IMR-90 (cell line): ENCODE measurements at regions not wholly inside any gene's neighbourhood (a gene's known extent, or its start where the extent isn't known, plus 50 kb on each side); places are given as distances from the start of the nearest gene placed in this dataset.

ENCODE experiments used
- ATAC-seq: fragments of 200-7000 bp; cut with Tn5 transposase; 2 replicates; pipeline ENCODE4 v1.9.1; 2020; ENCODE audit warnings: low read depth, mild to moderate bottlenecking, moderate library complexity
- BruUV-seq: library from RNA; stranded (reverse); fragments of 400-500 nt; replicated peaks from 2 replicates; lab custom pipeline; 2021; lab: Mats Ljungman, UMichigan
- CTCF ChIA-PET: fragments of 300-600 bp; formaldehyde crosslinking; extraction: SDS; loops from one replicate; lab custom pipeline; 2021; ENCODE audit warnings: antibody characterized with exemption; lab: Yijun Ruan, JAX
- POLR2A ChIA-PET: fragments of 300-600 bp; sonication (Branson Sonifier 250); formaldehyde crosslinking; loops from one replicate; lab custom pipeline; 2022; ENCODE audit warnings: antibody characterized with exemption; ENCODE audit not compliant: unreplicated experiment; lab: Charles Lee
- DNase-seq: peaks from one replicate; pipeline ENCODE4 v3.0.0; 2013
- H2AFZ ChIP-seq: replicated peaks from 2 replicates; pipeline ENCODE3; 2013; ENCODE audit warnings: low read length, mild to moderate bottlenecking; ENCODE audit not compliant: poor library complexity
- H2AK5ac ChIP-seq: 2 replicates; pipeline ENCODE4 v1.6.1; 2013; ENCODE audit warnings: low read depth, low read length, inconsistent platforms
- H2AK9ac ChIP-seq: replicated peaks from 2 replicates; pipeline ENCODE3; 2013; ENCODE audit warnings: mild to moderate bottlenecking, low read depth, low read length, moderate library complexity; ENCODE audit not compliant: poor library complexity
- H2BK120ac ChIP-seq: 2 replicates; pipeline ENCODE4 v1.6.1; 2013; ENCODE audit warnings: low read depth, low read length, inconsistent platforms
- H2BK15ac ChIP-seq: 3 replicates; pipeline ENCODE4 v1.6.1; 2013; ENCODE audit warnings: low read depth, low read length, inconsistent platforms
- H2BK20ac ChIP-seq: 2 replicates; pipeline ENCODE4 v1.6.1; 2013; ENCODE audit warnings: low read depth, mild to moderate bottlenecking, inconsistent platforms, low read length, moderate library complexity
- H2BK5ac ChIP-seq: 2 replicates; pipeline ENCODE4 v1.6.1; 2013; ENCODE audit warnings: mild to moderate bottlenecking, low read depth, low read length, inconsistent platforms; ENCODE audit not compliant: poor library complexity, severe bottlenecking
- H3K14ac ChIP-seq: replicated peaks from 2 replicates; pipeline ENCODE4 v1.6.1; 2013; ENCODE audit warnings: low read depth, low read length, inconsistent platforms
- H3K18ac ChIP-seq: 2 replicates; pipeline ENCODE4 v1.6.1; 2013; ENCODE audit warnings: low read depth, low read length, control low read depth
- H3K23ac ChIP-seq: 2 replicates; pipeline ENCODE4 v1.6.1; 2013; ENCODE audit warnings: low read depth, low read length, inconsistent platforms
- H3K27ac ChIP-seq: 2 replicates; pipeline ENCODE4 v1.5.1; 2013; ENCODE audit warnings: mild to moderate bottlenecking, control low read depth, low read length; ENCODE audit not compliant: insufficient read depth
- H3K27me3 ChIP-seq: 2 replicates; pipeline ENCODE4 v1.6.1; 2013; ENCODE audit warnings: low read length; ENCODE audit not compliant: control insufficient read depth, insufficient read depth
- H3K36me3 ChIP-seq: 2 replicates; pipeline ENCODE4 v1.6.1; 2013; ENCODE audit warnings: low read length, mixed read lengths; ENCODE audit not compliant: control insufficient read depth, insufficient read depth
- H3K4ac ChIP-seq: 2 replicates; pipeline ENCODE4 v1.6.1; 2013; ENCODE audit warnings: low read depth, low read length, inconsistent platforms
- H3K4me1 ChIP-seq: 2 replicates; pipeline ENCODE4 v1.6.1; 2013; ENCODE audit warnings: low read length, mixed read lengths; ENCODE audit not compliant: control insufficient read depth, insufficient read depth
- H3K4me2 ChIP-seq: 2 replicates; pipeline ENCODE4 v1.6.1; 2013; ENCODE audit warnings: low read depth, mild to moderate bottlenecking, control low read depth, low read length, moderate library complexity
- H3K4me3 ChIP-seq: 2 replicates; pipeline ENCODE4 v1.5.1; 2013; ENCODE audit warnings: low read depth, mild to moderate bottlenecking, control low read depth, low read length, moderate library complexity; ENCODE audit not compliant: insufficient read depth
- H3K56ac ChIP-seq: 2 replicates; pipeline ENCODE4 v1.6.1; 2013; ENCODE audit warnings: low read length, inconsistent platforms; ENCODE audit not compliant: insufficient read depth; ENCODE audit errors: extremely low read depth
- H3K79me1 ChIP-seq, 2 experiments: 2 replicates each; pipeline ENCODE4 v1.6.1; 2013; ENCODE audit warnings: low read length in 2 of 2, inconsistent platforms in 1 of 2, low read depth in 1 of 2
- H3K9ac ChIP-seq: 2 replicates; pipeline ENCODE4 v1.6.1; 2013; ENCODE audit warnings: low read depth, low read length, control low read depth
- H3K9me1 ChIP-seq: 2 replicates; pipeline ENCODE4 v1.6.1; 2013; ENCODE audit warnings: low read length, inconsistent platforms; ENCODE audit not compliant: insufficient read depth
- H3K9me3 ChIP-seq: 2 replicates; pipeline ENCODE4 v1.6.1; 2013; ENCODE audit warnings: low read length; ENCODE audit not compliant: control insufficient read depth, insufficient read depth
- H4K20me1 ChIP-seq: 2 replicates; pipeline ENCODE4 v1.6.1; 2013; ENCODE audit warnings: low read length, inconsistent platforms; ENCODE audit not compliant: insufficient read depth
- H4K5ac ChIP-seq: 2 replicates; pipeline ENCODE4 v1.6.1; 2013; ENCODE audit warnings: mild to moderate bottlenecking, low read depth, low read length, control low read depth
- H4K8ac ChIP-seq, 2 experiments: 2 replicates each; pipeline ENCODE4 v1.6.1; 2013; ENCODE audit warnings: low read depth in 2 of 2, low read length in 2 of 2, control low read depth in 1 of 2, inconsistent platforms in 1 of 2
- H4K91ac ChIP-seq: 2 replicates; pipeline ENCODE4 v1.6.1; 2013; ENCODE audit warnings: low read depth, low read length, inconsistent platforms; ENCODE audit not compliant: insufficient read depth
- FOS ChIP-seq: fragments of 150-350 bp; IDR thresholded peaks from 2 replicates; pipeline ENCODE4 v1.6.1; 2016; ENCODE audit warnings: low read depth, low read length
- RCOR1 ChIP-seq: IDR thresholded peaks from 2 replicates; pipeline ENCODE4 v1.6.1; 2012; ENCODE audit warnings: mild to moderate bottlenecking, low read length, improper control_type of control experiment; ENCODE audit not compliant: insufficient replicate concordance
- RFX5 ChIP-seq: IDR thresholded peaks from 2 replicates; pipeline ENCODE4 v1.8.0; 2012; ENCODE audit warnings: low read depth, mild to moderate bottlenecking, low read length, moderate library complexity
- USF2 ChIP-seq: fragments of 150-350 bp; IDR thresholded peaks from 2 replicates; pipeline ENCODE4 v1.6.1; 2017; ENCODE audit warnings: mild to moderate bottlenecking, antibody characterized with exemption, low read length, low read depth
- WGBS, 2 experiments: methylation state at CpG; one replicate each; pipeline versions ENCODE4 v1.1.5 to v1.1.7; 2013; ENCODE audit warnings: missing lambda C conversion rate in 2 of 2; ENCODE audit not compliant: insufficient read length in 1 of 2; ENCODE audit errors: extremely low coverage in 2 of 2; 5-methylcytosine and 5-hydroxymethylcytosine counted together
- dilution Hi-C: fragments of 300-500 bp; cut with HindIII; formaldehyde crosslinking; loops from one replicate; pipeline ENCODE4 v1.14.3; 2018; ENCODE audit warnings: low sequenced_read_pairs; ENCODE audit not compliant: unreplicated experiment
- in situ Hi-C: fragments of 300-500 bp; cut with MboI; formaldehyde crosslinking; loops from 3 replicates; pipeline ENCODE4 v1.14.3; 2019; ENCODE audit warnings: low sequenced_read_pairs, inconsistent platforms, mixed read lengths
- intact Hi-C: fragments of 100-400 bp; cut with micrococcal nuclease; formaldehyde crosslinking; loops from 2 replicates; pipeline ENCODE4 v1.10.0; 2022
- TF ChIP-seq, protein P1 (sequence below): fragments of 150-350 bp; IDR thresholded peaks from 2 replicates; pipeline ENCODE4 v1.6.1; 2016; ENCODE audit warnings: low read depth, mild to moderate bottlenecking, low read length, moderate library complexity, borderline replicate concordance

GRCh38 chr7:17506095-17506494 is 207.6 kb downstream of the AHR start:
- no peaks in the 10 kb centered on the region for H3K79me1 ChIP-seq
- H3K4ac ChIP-seq = peak overlapping the region; percentile 5; the same call in 1 of the 2 replicates
- 0 out of 2 replicates have a peak overlapping the region, but pooled peaks have one; percentile 24 for H3K18ac ChIP-seq
- no peaks in the 10 kb centered on the region for H3K27me3 ChIP-seq
- no peaks in the 10 kb centered on the region for H3K4me1 ChIP-seq
- no peak overlapping the region; the same call in 1 of the 2 replicates for H4K5ac ChIP-seq
- H4K8ac ChIP-seq = no peak overlapping the region
- ATAC-seq (no peak), DNase-seq (peak; percentile 13)
- intact Hi-C loops = no loop called here
- no peaks in the 10 kb centered on the region for H3K9me1 ChIP-seq
- no peaks in the 10 kb centered on the region for H4K20me1 ChIP-seq
- H3K36me3 ChIP-seq = no peaks in the 10 kb centered on the region
- 0 out of 2 replicates have a peak overlapping the region, but pooled peaks have one; percentile 7 for H3K14ac ChIP-seq
- dilution Hi-C loops = no loop called here
- TF ChIP-seq FOS = no peak
- TF ChIP-seq RCOR1 = no peak
- no peak for TF ChIP-seq RFX5
- TF ChIP-seq USF2 = no peak
- TF ChIP-seq, protein P1, sequence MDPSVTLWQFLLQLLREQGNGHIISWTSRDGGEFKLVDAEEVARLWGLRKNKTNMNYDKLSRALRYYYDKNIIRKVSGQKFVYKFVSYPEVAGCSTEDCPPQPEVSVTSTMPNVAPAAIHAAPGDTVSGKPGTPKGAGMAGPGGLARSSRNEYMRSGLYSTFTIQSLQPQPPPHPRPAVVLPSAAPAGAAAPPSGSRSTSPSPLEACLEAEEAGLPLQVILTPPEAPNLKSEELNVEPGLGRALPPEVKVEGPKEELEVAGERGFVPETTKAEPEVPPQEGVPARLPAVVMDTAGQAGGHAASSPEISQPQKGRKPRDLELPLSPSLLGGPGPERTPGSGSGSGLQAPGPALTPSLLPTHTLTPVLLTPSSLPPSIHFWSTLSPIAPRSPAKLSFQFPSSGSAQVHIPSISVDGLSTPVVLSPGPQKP = no peak
- H3K9me3 ChIP-seq = no peaks in the 10 kb centered on the region
- no TSS peak for BruUV-seq
- H3K4me3 ChIP-seq = no peak overlapping the region
- ChIA-PET CTCF (no interaction called here), POLR2A (no interaction called here)
- H2AFZ ChIP-seq = peak overlapping the region; percentile 6
- no peak overlapping the region for H4K91ac ChIP-seq
- H2AK5ac ChIP-seq = peak overlapping the region; percentile 20; the same call in 1 of the 2 replicates
- H2AK9ac ChIP-seq = no peak overlapping the region
- 43% methylated on average over 1 of the region's 3 CpGs; no CpG with 5 or more reads in 1 of the 2 experiments for WGBS, 2 experiments
- H3K56ac ChIP-seq = no peak overlapping the region
- H3K4me2 ChIP-seq = peak overlapping the region; percentile 89
- H2BK20ac ChIP-seq = no peak overlapping the region
- no peak overlapping the region for H3K9ac ChIP-seq
- H3K23ac ChIP-seq = no peak overlapping the region
- no peak overlapping the region for H2BK5ac ChIP-seq
- peak overlapping the region; percentile 59; the same call in 1 of the 2 replicates for H3K27ac ChIP-seq
- in situ Hi-C loops = no loop called here
- peak overlapping the region; percentile 51 for H2BK120ac ChIP-seq
- H2BK15ac ChIP-seq = no peak overlapping the region
